Bone marrow (tissue), 2 donors: ENCODE measurements at regions not wholly inside any gene's neighbourhood (a gene's known extent, or its start where the extent isn't known, plus 50 kb on each side); places are given as distances from the start of the nearest gene placed in this dataset.

ENCODE experiments used
- DNase-seq, 2 donors: peaks; one replicate each; lab custom pipeline; 2025; lab: John Stamatoyannopoulos, UW

- DNase-seq, result no peak
Measured at GRCh38 chr14:36028665-36029064, 147.9 kb downstream of the PTCSC3 start.

- no peak for DNase-seq
Measured at GRCh38 chr14:36028218-36028617, 148.3 kb downstream of the PTCSC3 start.

- no peak for DNase-seq
Measured at GRCh38 chr14:36027354-36027753, 149.2 kb downstream of the PTCSC3 start.

GRCh38 chr14:36022765-36023410, 153.6 kb downstream of the PTCSC3 start:
- DNase-seq, result no peak

GRCh38 chr14:36021591-36022320, 154.8 kb downstream of the PTCSC3 start:
- no peak for DNase-seq

GRCh38 chr14:36021030-36021422, 155.5 kb downstream of the PTCSC3 start:
- DNase-seq, result no peak

- DNase-seq, result no peak
Measured at GRCh38 chr14:36020120-36021029, 156.1 kb downstream of the PTCSC3 start.

GRCh38 chr14:36019126-36019525, 157.4 kb downstream of the PTCSC3 start:
- DNase-seq, result no peak

- no peak for DNase-seq
Measured at GRCh38 chr14:36014236-36014635, 162.3 kb downstream of the PTCSC3 start.

- DNase-seq, result no peak
Measured at GRCh38 chr14:36013483-36013882, 163.0 kb downstream of the PTCSC3 start.

GRCh38 chr14:36012621-36013020, 163.9 kb downstream of the PTCSC3 start:
- no peak for DNase-seq

GRCh38 chr14:36009643-36010042, 166.9 kb downstream of the PTCSC3 start:
- no peak for DNase-seq

GRCh38 chr14:36006623-36007022, 169.9 kb downstream of the PTCSC3 start:
- DNase-seq, result no peak

- no peak for DNase-seq
Measured at GRCh38 chr14:36005670-36006069, 170.9 kb downstream of the PTCSC3 start.

- no peak for DNase-seq
Measured at GRCh38 chr14:36001936-36002335, 174.6 kb downstream of the PTCSC3 start.

GRCh38 chr14:35999294-35999693, 173.2 kb downstream of the BRMS1L start:
- DNase-seq, result no peak

GRCh38 chr14:35998303-35998702, 172.2 kb downstream of the BRMS1L start:
- DNase-seq, result no peak

- no peak for DNase-seq
Measured at GRCh38 chr14:35993684-35993960, 167.5 kb downstream of the BRMS1L start.

- no peak for DNase-seq
Measured at GRCh38 chr14:35992816-35993683, 166.9 kb downstream of the BRMS1L start.

GRCh38 chr14:35991356-35991755, 165.2 kb downstream of the BRMS1L start:
- no peak for DNase-seq

- DNase-seq, result no peak
Measured at GRCh38 chr14:35989736-35990135, 163.6 kb downstream of the BRMS1L start.
